ENCODE measurements at regions not wholly inside any gene's neighbourhood (a gene's known extent, or its start where the extent isn't known, plus 50 kb on each side); places are given as distances from the start of the nearest gene placed in this dataset.
A peak's percentile ranks its signal among the peaks of the same experiment; 100 is the strongest.

- Histone ChIP-seq H3K27ac (ENCODE audit: low read depth, low read length) (no peak overlapping the region), H3K4me1 (ENCODE audit: insufficient read depth, low read length) (no peaks in the 10 kb centered on the region), H3K9me3 (ENCODE audit: control insufficient read depth in 1 of 2, low read length in 2 of 2) (no peaks in the 10 kb centered on the region), H3K4me3 (ENCODE audit: low read length in 2 of 2) (no peak overlapping the region), H3K36me3 (ENCODE audit: insufficient read depth, low read length) (no peaks in the 10 kb centered on the region), H3K27me3 (ENCODE audit: insufficient read depth, low read length) (no peaks in the 10 kb centered on the region)
- DNase-seq: no peak
- ChIA-PET CTCF (ENCODE audit: partially characterized antibody) (no interaction called here), POLR2A (ENCODE audit: partially characterized antibody) (no interaction called here)
- Mint-ChIP-seq H3K36me3 (no peaks in the 10 kb centered on the region), H3K9me3 (peaks cover 0 to 2% (median 0%) of the 10 kb centered on the region in 8 donors), H3K4me3 (no peak overlapping the region), H3K27ac (peak overlapping the region in 1 of 7 donors; percentile 59), H3K27me3 (peaks cover 0 to 2% of the 10 kb centered on the region in 2 donors), H3K4me1 (peaks cover 0 to 7% (median 4%) of the 10 kb centered on the region in 4 donors)
- intact Hi-C loops (cut with micrococcal nuclease): no loop called here
Observed at GRCh38 chr21:25427828-25428227, 179.5 kb downstream of the MRPL39 start.

- Histone ChIP-seq H3K27ac (ENCODE audit: low read depth, low read length) (no peak overlapping the region), H3K9me3 (ENCODE audit: control insufficient read depth in 1 of 2, low read length in 2 of 2) (no peaks in the 10 kb centered on the region), H3K36me3 (ENCODE audit: insufficient read depth, low read length) (no peaks in the 10 kb centered on the region), H3K4me3 (ENCODE audit: low read length in 2 of 2) (no peak overlapping the region), H3K27me3 (ENCODE audit: insufficient read depth, low read length) (no peaks in the 10 kb centered on the region), H3K4me1 (ENCODE audit: insufficient read depth, low read length) (peaks cover 3% of the 10 kb centered on the region)
- ChIA-PET CTCF (ENCODE audit: partially characterized antibody) (no interaction called here), POLR2A (ENCODE audit: partially characterized antibody) (no interaction called here)
- Mint-ChIP-seq H3K27ac (no peak overlapping the region), H3K4me1 (peaks cover 2 to 9% (median 7%) of the 10 kb centered on the region in 4 donors), H3K9me3 (no peaks in the 10 kb centered on the region), H3K4me3 (no peak overlapping the region), H3K36me3 (no peaks in the 10 kb centered on the region), H3K27me3 (no peaks in the 10 kb centered on the region)
- intact Hi-C loops (cut with micrococcal nuclease): no loop called here
- DNase-seq: no peak
Observed at GRCh38 chr21:25426580-25426979, 180.7 kb downstream of the MRPL39 start.

GRCh38 chr21:25425156-25425555 lies 182.1 kb downstream of the MRPL39 start:
- no peaks in the 10 kb centered on the region for H3K27me3 ChIP-seq (ENCODE audit: insufficient read depth, low read length)
- Mint-ChIP-seq H3K27me3 (no peaks in the 10 kb centered on the region), H3K4me1 (peaks cover 8 to 18% (median 11%) of the 10 kb centered on the region in 4 donors), H3K4me3 (no peak overlapping the region), H3K36me3 (no peaks in the 10 kb centered on the region), H3K27ac (no peak overlapping the region), H3K9me3 (no peaks in the 10 kb centered on the region)
- DNase-seq: no peak
- no peak overlapping the region for H3K4me3 ChIP-seq (ENCODE audit: low read length in 2 of 2)
- CTCF ChIA-PET (ENCODE audit: partially characterized antibody): no interaction called here
- H3K36me3 ChIP-seq (ENCODE audit: insufficient read depth, low read length): no peaks in the 10 kb centered on the region
- no peak overlapping the region for H3K27ac ChIP-seq (ENCODE audit: low read depth, low read length)
- peaks cover 11% of the 10 kb centered on the region for H3K4me1 ChIP-seq (ENCODE audit: insufficient read depth, low read length)
- intact Hi-C loops (cut with micrococcal nuclease): no loop called here
- POLR2A ChIA-PET (ENCODE audit: partially characterized antibody): no interaction called here
- no peaks in the 10 kb centered on the region for H3K9me3 ChIP-seq (ENCODE audit: control insufficient read depth in 1 of 2, low read length in 2 of 2)

- H3K9me3 ChIP-seq (ENCODE audit: control insufficient read depth in 1 of 2, low read length in 2 of 2): no peaks in the 10 kb centered on the region
- no peak overlapping the region for H3K4me3 Mint-ChIP-seq
- no peaks in the 10 kb centered on the region for H3K27me3 ChIP-seq (ENCODE audit: insufficient read depth, low read length)
- ChIA-PET CTCF (ENCODE audit: partially characterized antibody) (no interaction called here), POLR2A (ENCODE audit: partially characterized antibody) (no interaction called here)
- no peaks in the 10 kb centered on the region for H3K27me3 Mint-ChIP-seq
- intact Hi-C loops (cut with micrococcal nuclease): no loop called here
- H3K4me3 ChIP-seq (ENCODE audit: low read length in 2 of 2): no peak overlapping the region
- no peaks in the 10 kb centered on the region for H3K9me3 Mint-ChIP-seq
- no peak overlapping the region for H3K27ac Mint-ChIP-seq
- no peak overlapping the region for H3K27ac ChIP-seq (ENCODE audit: low read depth, low read length)
- H3K4me1 Mint-ChIP-seq: peaks cover 8 to 18% (median 11%) of the 10 kb centered on the region in 4 donors
- no peaks in the 10 kb centered on the region for H3K36me3 ChIP-seq (ENCODE audit: insufficient read depth, low read length)
- no peaks in the 10 kb centered on the region for H3K36me3 Mint-ChIP-seq
- H3K4me1 ChIP-seq (ENCODE audit: insufficient read depth, low read length): peaks cover 11% of the 10 kb centered on the region
- DNase-seq: no peak
Observed at GRCh38 chr21:25424634-25425033, 182.6 kb downstream of the MRPL39 start.

- Mint-ChIP-seq H3K27ac (no peak overlapping the region), H3K9me3 (no peaks in the 10 kb centered on the region), H3K4me3 (no peak overlapping the region), H3K4me1 (peaks cover 8 to 18% (median 11%) of the 10 kb centered on the region in 4 donors), H3K27me3 (no peaks in the 10 kb centered on the region), H3K36me3 (no peaks in the 10 kb centered on the region)
- DNase-seq: no peak
- ChIA-PET POLR2A (ENCODE audit: partially characterized antibody) (no interaction called here), CTCF (ENCODE audit: partially characterized antibody) (no interaction called here)
- H3K27me3 ChIP-seq (ENCODE audit: insufficient read depth, low read length): no peaks in the 10 kb centered on the region
- no peaks in the 10 kb centered on the region for H3K36me3 ChIP-seq (ENCODE audit: insufficient read depth, low read length)
- H3K27ac ChIP-seq (ENCODE audit: low read depth, low read length): no peak overlapping the region
- intact Hi-C loops (cut with micrococcal nuclease): no loop called here
- no peaks in the 10 kb centered on the region for H3K9me3 ChIP-seq (ENCODE audit: control insufficient read depth in 1 of 2, low read length in 2 of 2)
- peaks cover 11% of the 10 kb centered on the region for H3K4me1 ChIP-seq (ENCODE audit: insufficient read depth, low read length)
- H3K4me3 ChIP-seq (ENCODE audit: low read length in 2 of 2): no peak overlapping the region
Observed at GRCh38 chr21:25424048-25424447, 183.2 kb downstream of the MRPL39 start.

- POLR2A ChIA-PET (ENCODE audit: partially characterized antibody): no interaction called here
- Histone ChIP-seq H3K36me3 (ENCODE audit: insufficient read depth, low read length) (no peaks in the 10 kb centered on the region), H3K27ac (ENCODE audit: low read depth, low read length) (no peak overlapping the region), H3K4me3 (ENCODE audit: low read length in 2 of 2) (no peak overlapping the region), H3K4me1 (ENCODE audit: insufficient read depth, low read length) (peaks cover 11% of the 10 kb centered on the region), H3K9me3 (ENCODE audit: control insufficient read depth in 1 of 2, low read length in 2 of 2) (no peaks in the 10 kb centered on the region), H3K27me3 (ENCODE audit: insufficient read depth, low read length) (no peaks in the 10 kb centered on the region)
- Mint-ChIP-seq H3K36me3 (no peaks in the 10 kb centered on the region), H3K27me3 (no peaks in the 10 kb centered on the region), H3K4me1 (peaks cover 7 to 11% (median 9%) of the 10 kb centered on the region in 4 donors), H3K9me3 (no peaks in the 10 kb centered on the region), H3K27ac (no peak overlapping the region), H3K4me3 (no peak overlapping the region)
- CTCF ChIA-PET (ENCODE audit: partially characterized antibody): interaction anchor here (1.2 to 4.0 kb wide), 3 partner anchors 146 to 285 kb away, joined by 4 to 27 read pairs (median 4); partner anchors contain the start of gene MRPL39
- no peak for DNase-seq
- intact Hi-C loops (cut with micrococcal nuclease): no loop called here
Observed at GRCh38 chr21:25422610-25423608, 184.4 kb downstream of the MRPL39 start.

GRCh38 chr21:25421321-25422028 lies 185.8 kb downstream of the MRPL39 start:
- peaks cover 11% of the 10 kb centered on the region for H3K4me1 ChIP-seq (ENCODE audit: insufficient read depth, low read length)
- CTCF ChIA-PET (ENCODE audit: partially characterized antibody): interaction anchor here (0.7 to 4.0 kb wide), 6 partner anchors 146 to 313 kb away, joined by 3 to 27 read pairs (median 4); partner anchors contain the start of genes ATP5PF, GABPA and MRPL39
- DNase-seq: peak; percentile 63 to 69 (median 63)
- POLR2A ChIA-PET (ENCODE audit: partially characterized antibody): interaction anchor here (1.0 kb wide), 1 partner anchor 313 kb away, joined by 3 read pairs; the partner anchor contains the start of genes ATP5PF and GABPA
- intact Hi-C loops (cut with micrococcal nuclease): loop anchor here (1.0 kb wide), 4 partner anchors 142 to 287 kb away; partner anchors contain the start of gene JAM2
- Mint-ChIP-seq H3K27ac (peak overlapping the region; percentile 29 to 89 (median 54)), H3K4me1 (peaks cover 6 to 11% (median 9%) of the 10 kb centered on the region in 4 donors), H3K9me3 (no peaks in the 10 kb centered on the region), H3K36me3 (no peaks in the 10 kb centered on the region), H3K4me3 (peak overlapping the region in 6 of 8 donors; percentile 1 to 81 (median 36)), H3K27me3 (no peaks in the 10 kb centered on the region)
- H3K27me3 ChIP-seq (ENCODE audit: insufficient read depth, low read length): no peaks in the 10 kb centered on the region
- no peaks in the 10 kb centered on the region for H3K36me3 ChIP-seq (ENCODE audit: insufficient read depth, low read length)
- H3K9me3 ChIP-seq (ENCODE audit: control insufficient read depth in 1 of 2, low read length in 2 of 2): no peaks in the 10 kb centered on the region
- H3K27ac ChIP-seq (ENCODE audit: low read depth, low read length): peak overlapping the region; percentile 7
- no peak overlapping the region for H3K4me3 ChIP-seq (ENCODE audit: low read length in 2 of 2)

All from CD4-positive, alpha-beta memory T cell (primary cell).